HepG2 (cell line): ENCODE measurements at regions not wholly inside any gene's neighbourhood (a gene's known extent, or its start where the extent isn't known, plus 50 kb on each side); places are given as distances from the start of the nearest gene placed in this dataset.

Experiments
- ATAC-seq: fragments of 200-7000 bp; cut with Tn5 transposase; 3 replicates; pipeline ENCODE4 v1.9.1; 2020; ENCODE audit warnings: mild to moderate bottlenecking, moderate library complexity
- BruUV-seq: library from RNA; stranded (reverse); fragments of 400-500 nt; replicated peaks from 2 replicates; lab custom pipeline; 2021; lab: Mats Ljungman, UMichigan
- CTCF ChIA-PET: fragments of 300-600 bp; formaldehyde crosslinking; extraction: SDS; loops from one replicate; lab custom pipeline; 2021; ENCODE audit warnings: low total read pairs, inconsistent platforms, low intra/inter-chr PET ratio; lab: Yijun Ruan, JAX
- POLR2A ChIA-PET: fragments of 350-600 bp; sonication (Branson Sonifier 250); formaldehyde crosslinking; loops from one replicate; lab custom pipeline; 2020; ENCODE audit warnings: antibody characterized with exemption, inconsistent platforms; lab: Yijun Ruan, JAX
- DNase-seq: peaks from one replicate; pipeline ENCODE4 v3.0.0-alpha.2; 2015; ENCODE audit warnings: low spot score
- FAIRE-seq: peaks from 3 replicates; lab custom pipeline; 2011; peaks lifted over from hg19 to GRCh38; lab: Jason Lieb, UNC
- H2AFZ ChIP-seq: one replicate; pipeline ENCODE4 v1.6.1; 2011; ENCODE audit warnings: low read length, inconsistent platforms
- H3K27ac ChIP-seq: fragments of 300-600 bp; 3 replicates; pipeline ENCODE4 v1.8.0; 2011; ENCODE audit warnings: mixed run types, mild to moderate bottlenecking, mixed read lengths, low read length, inconsistent platforms; ENCODE audit not compliant: insufficient read depth; ENCODE audit errors: extremely low read length
- H3K27me3 ChIP-seq, 2 experiments: fragments of 200-600 bp in 1 of 2; 2 replicates in 1 of 2; 3 replicates in 1 of 2; pipeline versions ENCODE4 v1.6.0 to v1.8.0; 2011; ENCODE audit warnings: low read length in 2 of 2, mild to moderate bottlenecking in 2 of 2, moderate library complexity in 2 of 2, inconsistent platforms in 1 of 2; ENCODE audit not compliant: insufficient read depth in 2 of 2, control insufficient read depth in 1 of 2
- H3K36me3 ChIP-seq, 2 experiments: fragments of 200-600 bp in 1 of 2; replicated peaks in 1 of 2; 2 replicates in 1 of 2; 3 replicates in 1 of 2; pipeline versions ENCODE4 v1.5.1 to v1.8.0; 2011; ENCODE audit warnings: low read length in 2 of 2, inconsistent platforms in 1 of 2; ENCODE audit not compliant: insufficient read depth in 2 of 2, control insufficient read depth in 1 of 2
- H3K4me1 ChIP-seq: 2 replicates; pipeline ENCODE4 v1.5.1; 2012; ENCODE audit warnings: low read length, inconsistent platforms; ENCODE audit not compliant: insufficient read depth
- H3K4me2 ChIP-seq: 2 replicates; pipeline ENCODE4 v1.6.0; 2011; ENCODE audit warnings: low read depth, low read length, inconsistent platforms
- H3K4me3 ChIP-seq, 3 experiments: fragments of 200-600 bp in 1 of 3; sonication (generic), shearing (Covaris generic) in 1 of 3; replicated peaks in 1 of 3; 2 replicates each; pipeline ENCODE4 v1.5.1; 2011 to 2016; ENCODE audit warnings: low read length in 3 of 3, inconsistent platforms in 2 of 3, low read depth in 2 of 3, mild to moderate bottlenecking in 2 of 3, control low read depth in 1 of 3, mixed read lengths in 1 of 3; ENCODE audit not compliant: insufficient read depth in 1 of 3
- H3K79me2 ChIP-seq: one replicate; pipeline ENCODE4 v1.6.1; 2011; ENCODE audit warnings: low read length, inconsistent platforms; ENCODE audit not compliant: insufficient read depth
- H3K9ac ChIP-seq: 2 replicates; pipeline ENCODE4 v1.6.0; 2011; ENCODE audit warnings: mild to moderate bottlenecking, low read depth, low read length, inconsistent platforms; ENCODE audit not compliant: insufficient read depth
- H3K9me3 ChIP-seq: 2 replicates; pipeline ENCODE4 v1.5.1; 2012; ENCODE audit warnings: mild to moderate bottlenecking, low read length
- H4K20me1 ChIP-seq: 2 replicates; pipeline ENCODE4 v1.6.0; 2011; ENCODE audit warnings: inconsistent platforms, mild to moderate bottlenecking, low read length, moderate library complexity; ENCODE audit not compliant: insufficient read depth
- GFI1 ChIP-seq: sonication (generic); formaldehyde crosslinking; IDR thresholded peaks from 2 replicates; pipeline ENCODE4 v1.5.0; 2020; ENCODE audit warnings: missing genetic modification reagents, mild to moderate bottlenecking, borderline replicate concordance
- HDAC1 ChIP-seq: sonication (generic); formaldehyde crosslinking; IDR thresholded peaks from 2 replicates; pipeline ENCODE4 v1.5.1; 2020; ENCODE audit warnings: mild to moderate bottlenecking, missing genetic modification reagents
- HINFP ChIP-seq: sonication (generic); formaldehyde crosslinking; IDR thresholded peaks from 2 replicates; pipeline ENCODE4 v1.4.0; 2020; ENCODE audit warnings: low read depth, mild to moderate bottlenecking, missing genetic modification reagents
- HMGXB3 ChIP-seq: sonication (generic); formaldehyde crosslinking; IDR thresholded peaks from 2 replicates; pipeline ENCODE4 v1.4.0; 2020; ENCODE audit warnings: missing genetic modification reagents, borderline replicate concordance
- MIER2 ChIP-seq: IDR thresholded peaks from 2 replicates; pipeline ENCODE4 v1.6.1; 2016; ENCODE audit warnings: missing biosample characterization, missing genetic modification reagents
- RCOR2 ChIP-seq: IDR thresholded peaks from 2 replicates; pipeline ENCODE4 v1.6.1; 2016; ENCODE audit warnings: missing biosample characterization, missing genetic modification reagents
- SNAI1 ChIP-seq: sonication (generic); formaldehyde crosslinking; IDR thresholded peaks from 2 replicates; pipeline ENCODE4 v1.5.0; 2020; ENCODE audit warnings: mild to moderate bottlenecking, missing genetic modification reagents, borderline replicate concordance
- SNAPC2 ChIP-seq: sonication (generic); formaldehyde crosslinking; IDR thresholded peaks from 2 replicates; pipeline ENCODE4 v1.8.1; 2022; ENCODE audit warnings: mild to moderate bottlenecking, missing genetic modification reagents
- SUZ12 ChIP-seq: fragments of 150-350 bp; IDR thresholded peaks from 2 replicates; pipeline ENCODE4 v1.6.1; 2014; ENCODE audit warnings: low read depth, low read length
- USF2 ChIP-seq, 2 experiments: sonication (generic) in 1 of 2; formaldehyde crosslinking in 1 of 2; IDR thresholded peaks; 2 replicates each; pipeline versions ENCODE4 v1.5.1 to v1.6.1; 2011 to 2020; ENCODE audit warnings: borderline replicate concordance in 1 of 2, low read depth in 1 of 2, low read length in 1 of 2, mild to moderate bottlenecking in 1 of 2, missing genetic modification reagents in 1 of 2, moderate library complexity in 1 of 2
- ZBTB10 ChIP-seq: sonication (generic); formaldehyde crosslinking; IDR thresholded peaks from 2 replicates; pipeline ENCODE4 v1.4.0; 2020; ENCODE audit warnings: missing genetic modification reagents, borderline replicate concordance
- ZNF468 ChIP-seq: sonication (generic); formaldehyde crosslinking; IDR thresholded peaks from 2 replicates; pipeline ENCODE4 v1.8.0; 2022; ENCODE audit warnings: mild to moderate bottlenecking, moderate library complexity, missing genetic modification reagents
- WGBS: methylation state at CpG from one replicate; pipeline ENCODE4 v1.1.6; 2017; ENCODE audit warnings: low lambda C conversion rate; 5-methylcytosine and 5-hydroxymethylcytosine counted together
- in situ Hi-C: cut with HindIII; loops from 2 replicates; pipeline ENCODE4 v1.10.0; 2017; ENCODE audit warnings: low pct_unique_long_range_greater_than_20kb; ENCODE audit not compliant: extremely low pct_ligation_motif_present
- intact Hi-C: fragments of 100-400 bp; cut with micrococcal nuclease; formaldehyde crosslinking; loops from one replicate; pipeline ENCODE4 v1.10.0; 2022; ENCODE audit not compliant: unreplicated experiment

GRCh38 chr10:44742248-44742647 is 168.9 kb upstream of the TMEM72 start:
- intact Hi-C loops: no loop called here
- no peak overlapping the region for H3K4me2 ChIP-seq
- DNase-seq: no peak
- 0 out of 5 replicates have a peak, but pooled peaks cover 0 to under 1% of the 10 kb centered on the region in 2 experiments for H3K27me3 ChIP-seq
- ChIA-PET POLR2A (no interaction called here), CTCF (no interaction called here)
- H3K27ac ChIP-seq: no peak overlapping the region
- no peak overlapping the region for H3K4me3 ChIP-seq
- no peak for FAIRE-seq
- H3K79me2 ChIP-seq: no peaks in the 10 kb centered on the region
- in situ Hi-C loops: no loop called here
- no peaks in the 10 kb centered on the region for H3K36me3 ChIP-seq
- no TSS peak for BruUV-seq
- WGBS: 22% methylated on average over 4 of the region's 4 CpGs
- H3K9ac ChIP-seq: no peak overlapping the region
- peaks cover 4% of the 10 kb centered on the region; the same call in 1 of the 2 replicates for H3K4me1 ChIP-seq
- no peak overlapping the region for H2AFZ ChIP-seq
- no peak for TF ChIP-seq SUZ12
- TF ChIP-seq RCOR2 (CRISPR knock-in tag): no peak
- no peak for TF ChIP-seq MIER2
- TF ChIP-seq USF2 (IDR thresholded peaks at IDR 0.05; ENCODE audit: low read depth, low read length): no peak
- no peak for TF ChIP-seq USF2 (CRISPR knock-in tag; IDR thresholded peaks at IDR 0.05; ENCODE audit: borderline replicate concordance)
- no peak for TF ChIP-seq HINFP (CRISPR knock-in tag)
- TF ChIP-seq ZNF468 (CRISPR knock-in tag): no peak
- TF ChIP-seq GFI1 (CRISPR knock-in tag): no peak
- TF ChIP-seq HDAC1: no peak
- no peak for TF ChIP-seq HMGXB3
- no peak for TF ChIP-seq SNAI1 (CRISPR knock-in tag)
- no peak for TF ChIP-seq ZBTB10 (CRISPR knock-in tag)
- TF ChIP-seq SNAPC2 (CRISPR knock-in tag): no peak
- TF ChIP-seq, all 625 proteins: peak for 0
- Histone ChIP-seq H3K9me3 (no peaks in the 10 kb centered on the region), H4K20me1 (no peaks in the 10 kb centered on the region)
- no peak for ATAC-seq
